ENCODE measurements at regions not wholly inside any gene's neighbourhood (a gene's known extent, or its start where the extent isn't known, plus 50 kb on each side); places are given as distances from the start of the nearest gene placed in this dataset.

- TF ChIP-seq POLR2A (IDR thresholded peaks at IDR 0.05; ENCODE audit: low read depth) (no peak), CTCF (IDR thresholded peaks at IDR 0.05) (no peak), EP300 (IDR thresholded peaks at IDR 0.05) (no peak), POLR2AphosphoS5 (IDR thresholded peaks at IDR 0.05) (no peak)
These were observed 90.6 kb downstream of the HMGB3 start for GRCh38 chrX:151073767-151074166.
